NCI-H2227 (cell line): ENCODE measurements at regions not wholly inside any gene's neighbourhood (a gene's known extent, or its start where the extent isn't known, plus 50 kb on each side); places are given as distances from the start of the nearest gene placed in this dataset.
"Not testable (repeated sequence)": the region's sequence is repeated elsewhere in the genome, so short reads cannot be mapped to it uniquely, and the experiment has no call there.

Experiments
- DNase-seq: peaks from one replicate; lab custom pipeline; 2025; ENCODE audit not compliant: unreplicated experiment; lab: John Stamatoyannopoulos, UW

DNA sequence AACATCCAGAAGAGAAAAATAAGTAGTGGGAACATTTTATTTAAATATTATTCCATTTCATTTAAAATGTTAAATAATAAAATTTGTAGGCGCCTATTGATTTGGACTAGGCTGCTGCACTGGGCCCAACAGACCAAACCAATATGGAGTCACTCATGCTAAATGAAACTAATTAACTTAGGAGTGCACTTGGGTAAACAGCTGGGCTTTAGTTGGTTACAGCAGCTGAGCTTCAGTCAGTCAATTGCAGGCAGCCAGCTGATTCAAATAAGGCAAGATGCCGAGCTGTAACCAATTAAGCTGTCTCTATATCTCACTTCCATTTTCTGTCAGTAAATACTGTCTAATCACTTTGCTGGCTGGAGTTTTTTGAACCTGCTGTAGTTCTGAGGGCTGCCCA lies 102.1 kb upstream of the WDR11 start:
- no peak for DNase-seq

DNA sequence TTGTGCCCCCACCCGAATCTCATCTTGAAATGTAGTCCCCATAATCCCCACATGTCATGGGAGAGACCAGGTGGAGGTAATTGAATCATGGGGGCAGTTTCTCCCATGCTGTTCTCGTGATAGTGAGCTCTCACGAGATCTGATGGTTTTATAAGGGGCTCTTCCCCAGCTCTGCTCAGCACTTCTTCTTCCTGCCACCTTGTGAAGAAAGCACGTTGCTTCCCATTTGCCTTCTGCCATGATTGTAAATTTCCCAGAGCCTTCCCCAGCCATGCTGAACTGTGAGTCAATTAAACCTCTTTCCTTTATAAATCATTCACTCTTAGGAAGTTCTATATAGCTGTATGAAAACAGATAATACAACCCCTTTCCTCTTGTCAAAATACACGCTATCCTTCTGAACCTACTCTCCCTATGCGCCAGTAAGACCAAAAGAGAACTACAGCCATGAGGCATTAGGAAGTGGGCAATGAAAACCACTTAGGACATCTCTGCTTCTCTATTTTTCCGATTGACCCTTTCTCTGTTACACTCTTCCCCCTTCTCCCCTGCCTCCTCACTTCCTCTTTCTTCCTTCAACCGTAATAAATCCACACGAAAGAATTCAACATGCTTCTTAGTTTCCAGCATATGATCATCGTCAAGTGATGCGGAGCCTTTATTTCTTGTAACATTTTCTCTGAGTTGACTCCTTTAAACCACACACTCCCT lies 101.2 kb upstream of the WDR11 start:
- no peak for DNase-seq

DNA sequence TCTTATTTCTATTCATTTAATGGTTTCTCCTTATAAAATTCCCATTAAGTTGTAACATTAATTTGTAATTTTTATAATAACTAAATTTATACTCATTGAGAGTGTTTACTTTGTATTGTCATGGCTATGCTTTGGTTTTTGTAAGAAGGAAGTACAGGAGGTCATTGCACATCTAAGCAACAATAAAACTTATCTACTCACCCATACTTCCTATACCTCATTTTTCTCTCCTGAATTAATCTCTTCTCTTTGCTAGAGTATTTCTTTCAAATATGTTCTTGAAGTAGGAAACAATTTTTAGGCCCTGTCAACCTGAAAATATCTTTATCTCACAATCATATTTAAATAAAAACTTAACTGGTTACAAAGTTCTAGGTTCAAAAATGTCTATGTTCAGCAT lies 95.4 kb upstream of the WDR11 start:
- DNase-seq: no peak

DNA sequence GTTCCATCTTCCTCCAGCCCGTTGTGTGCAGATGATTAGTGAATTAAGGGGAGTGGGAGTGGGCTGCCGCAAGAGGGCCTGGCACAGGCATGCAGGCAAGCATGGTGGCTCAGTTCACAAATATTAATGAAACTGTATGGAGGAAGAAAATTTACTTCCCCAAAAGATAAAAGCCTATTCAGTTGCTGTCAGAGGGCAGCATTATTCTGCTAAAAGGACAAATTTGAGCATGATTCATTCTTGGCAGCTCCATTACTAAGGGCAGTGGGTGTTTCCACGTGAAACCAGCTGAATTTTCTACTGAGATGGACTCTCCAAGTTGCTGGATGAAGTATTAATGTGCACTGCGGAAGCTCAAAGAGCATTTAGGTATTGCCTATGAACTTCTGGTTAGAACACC lies 90.9 kb upstream of the WDR11 start:
- DNase-seq: no peak

DNA sequence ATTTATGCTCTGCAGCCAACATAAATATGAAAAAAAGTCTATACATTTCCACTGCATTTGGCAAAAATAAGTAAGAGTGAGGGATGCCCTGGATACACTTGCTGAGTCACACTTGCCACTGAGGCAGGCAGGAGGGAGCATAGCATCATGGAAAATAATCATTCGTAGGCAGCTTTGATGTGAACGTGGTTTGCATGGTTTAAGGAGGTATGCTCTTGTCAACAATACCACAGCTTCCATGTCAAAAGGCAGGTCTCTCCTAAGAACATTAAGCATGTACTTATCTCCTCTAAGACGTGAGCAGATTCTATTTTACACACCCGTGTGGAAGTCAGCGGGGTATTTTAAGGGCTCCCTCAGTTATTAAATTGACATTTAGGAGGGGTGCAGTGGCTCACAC lies 89.2 kb upstream of the WDR11 start:
- DNase-seq: no peak

DNA sequence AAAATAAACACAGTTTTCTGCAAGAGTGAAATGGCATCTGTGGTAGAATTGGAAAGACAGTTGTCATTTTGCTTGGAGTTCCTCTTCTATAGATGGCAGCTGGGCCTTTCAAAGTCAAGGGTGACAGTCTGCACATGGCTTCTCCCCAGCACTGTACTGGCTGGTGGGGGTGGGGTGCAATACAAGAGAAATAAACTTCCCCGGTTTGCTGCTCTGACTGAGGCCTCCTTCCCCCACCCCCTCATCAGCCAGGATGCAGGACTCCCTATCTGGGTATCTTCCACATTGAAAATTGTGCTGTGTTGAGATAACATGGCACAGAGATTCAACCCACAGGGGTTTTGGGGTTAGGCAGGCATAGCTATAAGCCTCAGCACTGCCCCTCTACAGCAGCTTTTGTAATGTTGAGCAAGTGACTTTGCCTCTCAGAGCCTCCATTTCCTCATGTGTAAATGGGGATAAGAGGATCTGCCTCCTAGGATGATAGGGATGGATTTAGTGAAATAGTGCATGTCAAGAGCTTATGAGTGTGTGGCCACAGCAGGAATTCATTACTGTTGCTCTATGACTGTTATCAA lies 85.8 kb upstream of the WDR11 start:
- no peak for DNase-seq

DNA sequence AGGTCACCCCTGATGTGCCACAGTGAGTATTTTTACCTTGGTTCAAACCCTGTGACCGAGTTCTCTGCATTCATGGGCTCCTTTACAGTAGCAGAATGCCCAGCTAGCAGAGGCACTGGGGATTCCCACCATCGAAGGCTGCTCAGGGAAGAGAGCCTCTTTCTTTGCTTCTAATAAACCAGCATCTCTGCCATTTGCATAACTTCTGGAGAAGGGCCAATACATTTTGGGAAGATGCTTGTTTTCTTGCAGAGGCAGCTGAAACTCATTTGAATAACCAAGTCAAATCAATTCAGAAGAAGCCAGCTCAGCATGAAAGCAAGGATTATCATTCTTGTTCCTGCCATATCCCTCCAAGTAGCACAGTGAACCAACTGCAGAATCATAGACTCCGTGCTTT lies 82.9 kb upstream of the WDR11 start:
- DNase-seq: no peak

DNA sequence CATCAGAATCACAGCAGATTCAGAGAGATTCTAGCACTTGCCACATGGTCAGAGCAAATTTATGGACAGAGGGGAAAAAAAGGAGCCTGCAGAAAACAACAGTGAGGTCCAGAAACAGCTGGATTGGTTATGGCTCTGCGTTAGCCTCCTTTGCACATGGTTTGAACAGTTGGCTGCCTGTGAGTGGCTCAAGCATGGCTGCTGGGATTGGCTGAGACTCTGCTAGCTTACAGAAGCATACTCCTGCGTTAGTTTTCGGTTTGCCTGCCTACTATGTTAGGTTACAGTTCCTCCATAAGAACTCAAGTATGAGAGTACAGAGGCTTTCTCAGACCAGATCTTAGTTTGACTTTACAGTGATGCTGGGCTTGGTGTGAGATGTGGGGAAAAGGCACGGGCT lies 80.7 kb upstream of the WDR11 start:
- DNase-seq: no peak

DNA sequence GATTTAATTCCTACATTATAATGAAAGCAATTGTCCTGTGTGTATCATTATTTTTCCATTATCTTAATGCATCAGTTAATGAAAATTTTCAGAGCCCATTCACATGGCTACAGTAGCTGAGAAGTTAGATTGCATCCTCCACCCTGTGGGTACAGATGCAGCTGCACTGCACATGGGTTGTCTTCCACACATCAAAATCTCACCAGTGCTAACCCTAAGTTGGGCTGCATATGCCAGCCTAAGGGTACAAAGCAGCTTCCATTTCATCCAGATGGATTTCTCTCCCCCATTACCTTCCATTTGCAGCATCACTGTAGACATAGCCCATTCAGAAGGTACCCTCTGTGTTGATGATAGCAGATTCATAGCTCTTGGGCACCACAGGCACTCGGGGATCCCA lies 74.7 kb upstream of the WDR11 start:
- no peak for DNase-seq

DNA sequence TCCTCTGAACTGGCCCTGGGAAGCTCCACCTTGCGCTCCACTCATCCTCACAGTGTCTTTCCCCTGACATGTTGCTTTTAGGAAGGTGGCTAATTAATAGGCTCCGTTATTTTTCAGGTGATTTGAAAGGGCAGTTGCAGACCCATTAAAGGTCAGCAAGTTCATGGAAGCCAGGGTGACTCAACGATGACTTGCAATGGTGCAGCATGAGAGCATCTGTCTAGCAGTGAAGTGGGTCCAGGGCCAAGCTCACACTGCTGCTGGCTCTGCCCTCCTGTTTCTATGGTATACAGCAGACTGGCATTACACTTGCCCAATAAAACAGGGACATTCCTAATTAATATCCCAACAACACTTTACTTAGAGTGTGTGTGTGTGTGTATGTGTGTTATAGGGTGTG lies 68.8 kb upstream of the WDR11 start:
- no peak for DNase-seq

DNA sequence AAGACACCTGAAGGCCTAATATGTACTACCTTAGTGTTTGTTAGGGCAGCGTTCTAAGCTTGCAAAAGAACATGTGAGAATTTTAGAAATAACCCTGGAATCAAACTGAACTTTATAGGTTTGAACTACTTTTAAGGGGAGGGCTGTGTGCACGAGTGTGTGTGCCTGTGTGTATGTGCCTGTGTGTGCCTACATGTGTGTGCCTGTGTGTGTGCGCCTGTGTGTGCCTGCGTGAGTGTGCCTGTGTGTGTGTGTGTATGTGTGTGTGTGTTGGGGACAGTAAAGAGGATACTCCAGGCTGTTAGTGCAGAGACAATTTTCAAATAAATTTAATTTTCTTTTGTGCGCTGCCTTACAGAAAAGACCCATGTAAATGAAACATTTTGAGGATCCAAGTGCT lies 68.1 kb upstream of the WDR11 start:
- no peak for DNase-seq

DNA sequence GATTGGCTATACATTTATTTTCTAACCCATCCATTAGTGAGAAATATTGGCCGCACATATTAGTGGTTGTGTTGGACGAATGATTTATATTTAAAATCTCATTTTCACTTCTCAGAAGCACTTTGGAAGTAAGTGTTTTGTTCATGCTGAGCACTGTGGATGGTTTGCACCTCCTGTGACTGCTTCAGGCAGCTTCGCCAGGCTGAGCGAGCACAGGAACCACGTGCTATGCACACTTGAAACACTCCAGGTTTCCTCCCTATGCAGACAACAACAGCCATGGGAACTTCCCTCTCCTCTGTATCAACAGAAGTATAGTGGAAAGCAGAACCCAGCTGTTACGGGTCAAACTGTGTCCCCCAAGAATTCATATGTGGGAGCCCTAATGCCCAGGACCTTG lies 67.3 kb upstream of the WDR11 start:
- DNase-seq: no peak

DNA sequence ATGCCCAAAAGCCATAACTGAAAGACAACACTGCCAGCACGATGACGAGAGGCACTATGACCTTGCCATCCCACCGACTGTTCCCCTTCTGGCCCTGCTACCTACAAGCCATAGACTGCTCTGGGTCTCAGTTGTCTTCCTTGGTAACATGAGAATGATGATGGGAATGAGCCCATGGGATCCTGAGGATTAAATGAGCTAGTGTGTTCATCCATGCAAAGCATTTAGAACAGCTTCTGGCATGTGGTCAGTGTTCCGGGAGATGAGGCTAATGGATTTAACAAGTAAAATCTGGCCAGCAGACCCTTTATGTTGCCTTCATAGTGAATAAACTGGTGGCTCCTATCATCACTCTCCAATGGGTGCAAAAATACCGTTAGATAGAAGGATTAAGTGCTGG lies 62.4 kb upstream of the WDR11 start:
- no peak for DNase-seq

DNA sequence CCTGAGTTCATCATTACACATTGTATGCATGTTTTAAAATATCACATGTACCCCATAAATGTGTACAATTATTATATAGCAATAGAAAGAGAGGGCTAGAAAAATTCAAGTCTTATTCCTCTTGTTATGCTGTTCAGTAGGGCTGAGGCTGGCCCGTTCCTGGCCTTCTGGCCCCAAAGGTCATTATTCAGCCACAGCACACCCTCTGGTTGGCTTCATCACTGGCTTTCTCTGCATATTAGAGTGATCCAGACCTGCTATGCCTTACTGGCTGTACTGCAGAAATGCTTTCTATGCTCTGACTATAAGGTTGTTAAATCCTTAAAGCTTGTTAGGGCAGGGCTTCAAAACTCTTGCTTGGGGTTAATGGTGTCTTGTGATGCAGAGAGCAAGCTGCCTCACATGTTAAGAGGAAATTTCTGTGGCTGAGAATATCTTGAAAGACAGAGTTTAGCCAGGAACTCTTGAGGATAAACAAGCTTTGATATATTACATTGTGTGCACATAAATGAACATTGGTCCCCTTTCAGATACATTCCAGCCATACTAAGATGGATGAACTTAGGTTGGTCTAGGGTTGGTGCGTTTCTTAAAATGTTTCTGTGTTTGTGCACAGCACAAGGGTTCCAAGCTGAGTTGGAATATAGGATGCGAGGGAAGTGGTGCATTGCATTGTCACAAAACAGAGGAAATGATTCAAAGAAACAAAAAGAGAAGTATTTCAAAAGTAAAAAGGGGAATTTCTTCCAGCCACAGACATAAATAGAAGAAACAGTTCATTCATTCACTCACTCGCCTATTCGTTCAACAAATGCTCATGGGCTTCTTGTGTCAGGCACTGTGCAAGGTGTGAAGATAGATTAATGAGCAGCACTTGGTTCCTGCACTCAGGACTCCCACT lies 61.6 kb upstream of the WDR11 start:
- DNase-seq: no peak

DNA sequence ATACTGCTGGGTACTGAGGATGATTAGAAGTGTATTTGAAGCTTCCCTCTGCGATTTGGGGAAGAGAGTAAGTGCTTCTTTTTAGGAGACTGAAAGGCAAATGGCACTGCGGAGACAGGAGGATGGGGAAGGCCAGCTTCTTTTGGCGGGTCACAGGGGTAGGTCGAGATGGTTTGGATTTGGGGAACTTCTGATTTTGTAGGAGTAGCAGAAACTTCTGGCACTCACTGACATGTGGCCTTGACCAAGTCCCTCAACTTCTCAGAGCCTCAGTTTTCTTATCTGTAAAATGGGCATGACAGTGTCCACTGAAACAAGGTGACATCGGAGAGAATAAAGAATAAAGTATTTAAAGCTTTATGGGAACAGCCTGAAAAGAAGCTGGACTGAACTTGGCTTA lies 59.8 kb upstream of the WDR11 start:
- no peak for DNase-seq

DNA sequence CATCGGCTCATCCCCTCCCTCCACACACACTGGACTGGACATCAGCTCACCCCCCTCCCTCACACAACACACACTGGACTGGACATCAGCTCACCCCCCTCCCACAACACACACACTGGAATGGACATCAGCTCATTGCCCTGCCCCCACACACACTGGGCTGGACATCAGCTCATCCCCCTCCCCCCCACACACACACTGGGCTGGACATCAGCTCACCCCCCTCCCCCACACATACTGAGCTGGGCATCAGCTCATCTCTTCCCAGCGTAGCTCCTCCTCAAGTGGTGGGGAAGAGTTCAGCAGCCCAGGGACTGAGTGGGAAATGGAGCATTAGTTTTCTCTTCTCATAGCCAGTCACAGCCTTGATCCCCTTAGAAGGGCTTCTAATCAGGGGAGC lies 58.1 kb upstream of the WDR11 start:
- no peak for DNase-seq

DNA sequence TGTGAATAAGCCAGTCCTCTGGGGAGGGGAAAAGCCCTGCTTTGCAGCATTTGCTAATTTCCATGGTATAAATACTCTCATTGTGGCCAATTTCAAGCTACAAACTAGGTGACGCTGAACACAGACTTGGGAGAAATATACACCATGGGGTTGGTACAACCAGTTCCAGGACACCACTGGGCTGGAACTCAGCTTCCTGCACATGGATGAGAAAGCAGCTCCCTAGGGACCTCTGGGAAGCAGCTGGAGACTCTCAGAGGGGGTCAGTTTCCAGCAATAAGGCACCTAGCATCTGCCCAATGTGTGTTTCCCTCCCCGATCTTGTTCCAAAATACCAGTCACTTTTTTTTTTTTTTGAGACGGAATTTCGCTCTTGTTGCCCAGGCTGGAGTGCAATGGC lies 56.8 kb upstream of the WDR11 start:
- no peak for DNase-seq

DNA sequence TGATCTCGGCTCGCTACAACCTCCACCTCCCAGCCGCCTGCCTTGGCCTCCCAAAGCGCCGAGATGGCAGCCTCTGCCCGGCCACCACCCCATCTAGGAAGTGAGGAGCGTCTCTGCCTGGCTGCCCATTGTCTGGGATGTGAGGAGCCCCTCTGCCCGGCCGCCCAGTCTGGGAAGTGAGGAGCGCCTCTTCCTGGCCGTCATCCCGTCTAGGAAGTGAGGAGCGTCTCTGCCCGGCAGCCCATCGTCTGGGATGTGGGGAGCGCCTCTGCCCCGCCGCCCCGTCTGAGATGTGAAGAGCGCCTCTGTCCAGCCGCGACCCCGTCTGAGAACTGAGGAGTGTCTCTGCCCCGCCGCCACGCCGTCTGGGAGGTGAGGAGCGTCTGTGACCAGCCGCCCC lies 52.9 kb upstream of the WDR11 start:
- DNase-seq: not testable (repeated sequence)

DNA sequence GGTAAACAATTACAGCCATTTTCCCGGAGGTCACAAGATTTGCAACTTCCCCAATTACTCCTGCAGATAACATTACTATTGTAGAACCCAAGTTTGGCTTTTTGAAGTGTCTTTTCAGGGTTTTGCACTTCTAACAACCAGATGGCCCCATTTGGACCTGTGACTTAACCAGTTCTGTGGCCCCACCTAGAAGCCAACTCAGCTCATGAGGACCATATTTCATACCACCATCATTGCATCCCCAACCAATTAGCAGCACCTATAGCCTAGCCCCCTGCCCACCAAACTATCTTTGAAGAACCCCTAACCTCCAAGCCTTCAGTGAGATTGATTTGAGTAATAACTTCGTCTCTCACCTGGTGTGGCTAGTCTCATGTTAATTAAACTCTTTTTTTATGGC lies 51.3 kb upstream of the WDR11 start:
- no peak for DNase-seq

DNA sequence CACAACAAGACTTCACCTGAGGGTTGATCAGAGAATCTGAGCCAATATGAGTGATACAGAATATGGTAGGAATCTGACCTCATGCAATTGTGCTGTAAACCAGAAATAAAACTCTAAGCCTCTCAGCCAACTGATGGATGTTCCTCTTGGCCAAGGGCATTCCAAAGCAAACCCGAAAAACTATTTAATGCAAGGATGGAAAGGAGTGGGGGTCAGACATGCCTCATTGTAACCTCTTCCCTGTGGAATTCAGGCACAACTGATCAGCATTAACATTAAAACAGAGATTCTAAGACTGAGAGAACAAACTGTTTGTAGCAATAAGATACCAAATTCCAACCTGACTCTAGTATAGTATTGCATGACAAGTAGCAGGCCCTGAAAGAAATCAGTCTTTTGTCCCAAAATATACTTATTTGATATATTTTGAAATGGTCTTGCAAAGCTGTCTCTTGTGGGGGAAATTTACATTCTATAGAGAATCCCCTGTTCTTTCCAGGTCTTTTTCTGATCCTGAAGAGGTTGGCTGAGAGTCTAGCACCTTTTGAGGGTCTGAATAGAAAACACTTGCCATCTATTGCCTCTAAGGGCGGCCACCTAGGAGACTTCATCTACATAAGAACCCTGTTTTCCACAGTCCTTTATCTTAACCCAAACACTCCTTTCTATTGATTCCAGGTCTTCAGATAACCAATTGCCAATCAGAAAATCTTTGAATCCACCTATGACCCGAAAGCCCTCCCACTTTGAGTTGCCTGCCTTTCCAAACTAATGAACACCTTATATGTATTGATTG lies 50.4 kb upstream of the WDR11 start:
- DNase-seq: no peak
